B cell (primary cell): ENCODE measurements at regions not wholly inside any gene's neighbourhood (a gene's known extent, or its start where the extent isn't known, plus 50 kb on each side); places are given as distances from the start of the nearest gene placed in this dataset.

Experiments
- ATAC-seq: fragments of 200-7000 bp; cut with Tn5 transposase; one replicate; pipeline ENCODE4 v1.10.0; 2021; ENCODE audit warnings: low read depth, mild to moderate bottlenecking, moderate number of reproducible peaks, moderate library complexity
- CTCF ChIA-PET: fragments of 350-600 bp; sonication (Branson Sonifier 250); formaldehyde crosslinking; loops from one replicate; lab custom pipeline; 2021; ENCODE audit warnings: antibody characterized with exemption, inconsistent platforms; lab: Charles Lee
- POLR2A ChIA-PET: fragments of 350-600 bp; sonication (Branson Sonifier 250); formaldehyde crosslinking; loops from one replicate; lab custom pipeline; 2021; ENCODE audit warnings: antibody characterized with exemption; lab: Charles Lee
- DNase-seq: peaks from one replicate; pipeline ENCODE4 v3.0.0; 2013
- H2AFZ ChIP-seq: 2 replicates; pipeline ENCODE4 v1.6.1; 2012; ENCODE audit warnings: mild to moderate bottlenecking, low read depth, low read length; ENCODE audit not compliant: insufficient read depth, poor library complexity, severe bottlenecking
- H3K27ac ChIP-seq, 2 donors: 1 replicate in 1 of 2; 2 replicates in 1 of 2; pipeline ENCODE4 v1.5.1; 2012 to 2013; ENCODE audit warnings: low read length in 2 of 2, mild to moderate bottlenecking in 2 of 2, moderate library complexity in 1 of 2
- H3K27me3 ChIP-seq, 4 experiments: fragments of 200-600 bp in 1 of 4; sonication (generic) in 1 of 4; replicated peaks in 1 of 4; 1 replicate in 2 of 4; 2 replicates in 2 of 4; pipeline versions ENCODE4 v1.6.1 to v1.7.0; 2013 to 2016; ENCODE audit warnings: low read length in 3 of 4, mild to moderate bottlenecking in 2 of 4, mixed read lengths in 1 of 4, moderate library complexity in 1 of 4; ENCODE audit not compliant: insufficient read depth in 4 of 4, control insufficient read depth in 3 of 4; ENCODE audit errors: control extremely low read depth in 1 of 4
- H3K36me3 ChIP-seq, 2 experiments: replicated peaks in 1 of 2; 1 replicate in 1 of 2; 2 replicates in 1 of 2; pipeline versions ENCODE4 v1.6.1 to v1.7.1; 2013; ENCODE audit warnings: low read length in 1 of 2; ENCODE audit not compliant: insufficient read depth in 2 of 2, control insufficient read depth in 1 of 2; ENCODE audit errors: control extremely low read depth in 1 of 2, extremely low read depth in 1 of 2
- H3K4me1 ChIP-seq, 2 donors: fragments of 200-600 bp in 1 of 2; sonication (generic) in 1 of 2; 1 replicate in 1 of 2; 2 replicates in 1 of 2; pipeline versions ENCODE4 v1.5.1 to v1.6.1; 2013 to 2017; ENCODE audit warnings: low read length in 2 of 2; ENCODE audit not compliant: control insufficient read depth in 2 of 2, insufficient read depth in 2 of 2
- H3K4me2 ChIP-seq: replicated peaks from 2 replicates; pipeline ENCODE3; 2012; ENCODE audit warnings: mild to moderate bottlenecking, low read depth, low read length; ENCODE audit not compliant: poor library complexity, severe bottlenecking
- H3K4me3 ChIP-seq, 5 experiments: fragments of 200-600 bp in 1 of 5; sonication (generic) in 1 of 5; 1 replicate in 3 of 5; 2 replicates in 2 of 5; pipeline versions ENCODE4 v1.5.1 to v1.7.0; 2011 to 2016; ENCODE audit warnings: low read length in 4 of 5, mild to moderate bottlenecking in 4 of 5, low read depth in 2 of 5, control low read depth in 1 of 5, moderate library complexity in 1 of 5; ENCODE audit not compliant: insufficient read depth in 1 of 5; ENCODE audit errors: control extremely low read depth in 1 of 5, extremely low read depth in 1 of 5
- H3K79me2 ChIP-seq: fragments of 200-600 bp; sonication (generic); one replicate; pipeline ENCODE4 v1.6.0; 2016; ENCODE audit warnings: low read length; ENCODE audit not compliant: control insufficient read depth, insufficient read depth
- H3K9ac ChIP-seq: fragments of 200-600 bp; sonication (generic); 2 replicates; pipeline ENCODE4 v1.6.1; 2017; ENCODE audit warnings: mild to moderate bottlenecking, low read length, moderate library complexity
- H3K9me3 ChIP-seq, 3 donors: one replicate each; pipeline versions ENCODE4 v1.6.1 to v1.7.1; 2013; ENCODE audit warnings: low read length in 2 of 3; ENCODE audit not compliant: control insufficient read depth in 2 of 3, insufficient read depth in 1 of 3; ENCODE audit errors: control extremely low read depth in 1 of 3
- H4K20me1 ChIP-seq: 2 replicates; pipeline ENCODE4 v1.6.0; 2012; ENCODE audit warnings: mild to moderate bottlenecking, low read length; ENCODE audit not compliant: insufficient read depth, control insufficient read depth, poor library complexity, severe bottlenecking
- H3K27ac Mint-ChIP-seq: one replicate; pipeline ENCODE4 v1.8.0; 2021; ENCODE audit warnings: mixed read lengths
- H3K27me3 Mint-ChIP-seq: one replicate; pipeline ENCODE4 v1.8.0; 2021; ENCODE audit warnings: mixed read lengths
- H3K4me1 Mint-ChIP-seq: one replicate; pipeline ENCODE4 v1.8.0; 2021; ENCODE audit warnings: mixed read lengths
- H3K4me3 Mint-ChIP-seq: one replicate; pipeline ENCODE4 v1.8.0; 2021; ENCODE audit warnings: mixed read lengths
- H3K9me3 Mint-ChIP-seq: one replicate; pipeline ENCODE4 v1.8.0; 2022; ENCODE audit warnings: mixed read lengths; ENCODE audit not compliant: insufficient read depth
- CTCF ChIP-seq: fragments of 200-600 bp; IDR thresholded peaks from one replicate; pipeline ENCODE4 v1.8.0; 2022; ENCODE audit warnings: antibody characterized with exemption, mild to moderate bottlenecking
- EZH2 ChIP-seq: IDR thresholded peaks from 2 replicates; pipeline ENCODE4 v1.6.1; 2012; ENCODE audit warnings: borderline replicate concordance, low read depth, mild to moderate bottlenecking, moderate library complexity, low read length; ENCODE audit not compliant: insufficient read depth, poor library complexity, severe bottlenecking
- WGBS: methylation state at CpG from one replicate; pipeline ENCODE4 v1.1.5; 2013; ENCODE audit warnings: missing lambda C conversion rate; ENCODE audit not compliant: insufficient coverage; 5-methylcytosine and 5-hydroxymethylcytosine counted together
- intact Hi-C: fragments of 100-400 bp; cut with micrococcal nuclease; formaldehyde crosslinking; loops from one replicate; pipeline ENCODE4 v1.10.0; 2022

GRCh38 chr2:149652526-149652925, 65.0 kb upstream of the MMADHC start:
- H3K79me2 ChIP-seq, result no peaks in the 10 kb centered on the region
- ChIA-PET CTCF (no interaction called here), POLR2A (no interaction called here)
- TF ChIP-seq EZH2 (no peak), CTCF (no peak)
- H3K4me1 ChIP-seq, result no peaks in the 10 kb centered on the region
- H3K4me2 ChIP-seq, result no peak overlapping the region
- Mint-ChIP-seq H3K4me3 (no peak overlapping the region), H3K27ac (no peak overlapping the region), H3K27me3 (no peaks in the 10 kb centered on the region), H3K9me3 (peaks cover 4% of the 10 kb centered on the region), H3K4me1 (no peaks in the 10 kb centered on the region)
- H3K4me3 ChIP-seq, result no peak overlapping the region
- no peaks in the 10 kb centered on the region for H4K20me1 ChIP-seq
- ATAC-seq, result no peak
- no peak overlapping the region for H3K9ac ChIP-seq
- intact Hi-C loops, result no loop called here
- H3K27ac ChIP-seq, result no peak overlapping the region
- no peaks in the 10 kb centered on the region for H3K36me3 ChIP-seq
- peaks cover 0 to 2% (median 0%) of the 10 kb centered on the region in 3 donors for H3K9me3 ChIP-seq
- no peaks in the 10 kb centered on the region for H3K27me3 ChIP-seq
- H2AFZ ChIP-seq, result no peak overlapping the region
- 60% methylated on average over 1 of the region's 3 CpGs for WGBS
- DNase-seq, result no peak

- H3K4me2 ChIP-seq, result no peak overlapping the region
- H3K27ac Mint-ChIP-seq, result no peak overlapping the region
- intact Hi-C loops, result no loop called here
- no peaks in the 10 kb centered on the region for H3K36me3 ChIP-seq
- H3K9me3 Mint-ChIP-seq, result peaks cover 4% of the 10 kb centered on the region
- no peaks in the 10 kb centered on the region for H4K20me1 ChIP-seq
- WGBS, result 97% methylated on average over 6 of the region's 6 CpGs
- POLR2A ChIA-PET, result no interaction called here
- H3K4me1 Mint-ChIP-seq, result no peaks in the 10 kb centered on the region
- ATAC-seq (no peak), DNase-seq (no peak)
- no peak overlapping the region for H2AFZ ChIP-seq
- CTCF ChIA-PET, result no interaction called here
- H3K4me3 Mint-ChIP-seq, result no peak overlapping the region
- H3K27ac ChIP-seq, result no peak overlapping the region
- TF ChIP-seq CTCF (no peak), EZH2 (no peak)
- no peaks in the 10 kb centered on the region for H3K27me3 ChIP-seq
- H3K9ac ChIP-seq, result no peak overlapping the region
- H3K27me3 Mint-ChIP-seq, result peaks cover 5% of the 10 kb centered on the region
- no peaks in the 10 kb centered on the region for H3K79me2 ChIP-seq
- no peaks in the 10 kb centered on the region for H3K4me1 ChIP-seq
- H3K4me3 ChIP-seq, result no peak overlapping the region
- peaks cover 0 to 2% (median 0%) of the 10 kb centered on the region in 3 donors for H3K9me3 ChIP-seq
These were observed 63.7 kb upstream of the MMADHC start for GRCh38 chr2:149651229-149651628.
